ENCODE measurements at regions not wholly inside any gene's neighbourhood (a gene's known extent, or its start where the extent isn't known, plus 50 kb on each side); places are given as distances from the start of the nearest gene placed in this dataset.

GRCh38 chr17:20779521-20779920 lies 200.0 kb downstream of the CDRT15L2 start:
- no peaks in the 10 kb centered on the region for H3K79me2 ChIP-seq (ENCODE audit: control insufficient read depth, insufficient read depth, low read length)
- no peak overlapping the region for H3K4me2 ChIP-seq (ENCODE audit: insufficient read depth, low read length)
- no peak overlapping the region for H3K9ac ChIP-seq (replicated peaks; ENCODE audit: extremely low read depth, insufficient read depth, low read length)
- POLR2A ChIA-PET, result no interaction called here
- H3K27me3 ChIP-seq (ENCODE audit: control insufficient read depth in 2 of 2, insufficient read depth in 2 of 2, low read length in 2 of 2), result peaks cover 2% of the 10 kb centered on the region in 2 experiments
- intact Hi-C loops (cut with micrococcal nuclease) (no loop called here), dilution Hi-C loops (cut with MboI; ENCODE audit: extremely low pct_ligation_motif_present, low sequenced_read_pairs) (no loop called here)
- H2AFZ ChIP-seq (ENCODE audit: low read depth, low read length), result no peak overlapping the region
- no peak for FAIRE-seq
- no peak overlapping the region for H3K4me3 ChIP-seq (replicated peaks in 1 of 3; ENCODE audit: insufficient read depth in 1 of 3, low read depth in 1 of 3, low read length in 3 of 3)
- no peaks in the 10 kb centered on the region for H4K20me1 ChIP-seq (replicated peaks; ENCODE audit: control insufficient read depth, extremely low read depth, insufficient read depth, low read length)
- no peak overlapping the region for H3K27ac ChIP-seq (ENCODE audit: insufficient read depth, low read depth, low read length)
- H3K36me3 ChIP-seq (ENCODE audit: control insufficient read depth in 2 of 2, extremely low read depth in 1 of 2, insufficient read depth in 2 of 2, low read length in 2 of 2), result no peaks in the 10 kb centered on the region
- no peaks in the 10 kb centered on the region for H3K9me3 ChIP-seq (replicated peaks; ENCODE audit: control insufficient read depth, insufficient read depth, low read length)
- no peak for DNase-seq (ENCODE audit: low read depth, low spot score)
- CTCF ChIA-PET, result no interaction called here
- no peak for TF ChIP-seq FOS (IDR thresholded peaks at IDR 0.05; ENCODE audit: borderline replicate concordance, insufficient read depth, low read length)
- no peak for TF ChIP-seq CTCF (IDR thresholded peaks at IDR 0.05; ENCODE audit: extremely low read depth in 1 of 2, insufficient read depth in 1 of 2, low read depth in 1 of 2, low read length in 2 of 2)
- TF ChIP-seq JUN (IDR thresholded peaks at IDR 0.05; ENCODE audit: borderline replicate concordance, insufficient read depth, insufficient read length, low read depth), result no peak
- no peak for TF ChIP-seq EZH2 (IDR thresholded peaks at IDR 0.05; ENCODE audit: borderline replicate concordance, low read depth, low read length, severe bottlenecking)
- no peak for TF ChIP-seq POLR2A (IDR thresholded peaks at IDR 0.05; ENCODE audit: low read depth, low read length)
- no peak for TF ChIP-seq POLR2AphosphoS5 (IDR thresholded peaks at IDR 0.05; ENCODE audit: insufficient read depth, low read depth, low read length)
- TF ChIP-seq GATA2 (IDR thresholded peaks at IDR 0.05; ENCODE audit: insufficient read depth, insufficient read length, low read depth, low read length), result no peak
- H3K4me1 ChIP-seq (ENCODE audit: control insufficient read depth, extremely low read depth, insufficient read depth, low read length), result no peaks in the 10 kb centered on the region
- no peaks in the 10 kb centered on the region for H3K9me1 ChIP-seq (replicated peaks; ENCODE audit: control insufficient read depth, extremely low read depth, insufficient read depth, low read length)
- BruUV-seq (replicated peaks), result no TSS peak

GRCh38 chr17:20781260-20781659 lies 201.7 kb downstream of the CDRT15L2 start:
- Histone ChIP-seq H3K4me1 (ENCODE audit: control insufficient read depth, extremely low read depth, insufficient read depth, low read length) (no peaks in the 10 kb centered on the region), H3K4me2 (ENCODE audit: insufficient read depth, low read length) (no peak overlapping the region), H4K20me1 (replicated peaks; ENCODE audit: control insufficient read depth, extremely low read depth, insufficient read depth, low read length) (no peaks in the 10 kb centered on the region), H3K9me3 (replicated peaks; ENCODE audit: control insufficient read depth, insufficient read depth, low read length) (no peaks in the 10 kb centered on the region), H3K27me3 (ENCODE audit: control insufficient read depth in 2 of 2, insufficient read depth in 2 of 2, low read length in 2 of 2) (peaks cover 2 to 5% of the 10 kb centered on the region in 2 experiments), H3K9ac (replicated peaks; ENCODE audit: extremely low read depth, insufficient read depth, low read length) (no peak overlapping the region), H3K4me3 (replicated peaks in 1 of 3; ENCODE audit: insufficient read depth in 1 of 3, low read depth in 1 of 3, low read length in 3 of 3) (no peak overlapping the region), H3K27ac (ENCODE audit: insufficient read depth, low read depth, low read length) (no peak overlapping the region), H3K9me1 (replicated peaks; ENCODE audit: control insufficient read depth, extremely low read depth, insufficient read depth, low read length) (no peaks in the 10 kb centered on the region), H2AFZ (ENCODE audit: low read depth, low read length) (no peak overlapping the region), H3K36me3 (ENCODE audit: control insufficient read depth in 2 of 2, extremely low read depth in 1 of 2, insufficient read depth in 2 of 2, low read length in 2 of 2) (no peaks in the 10 kb centered on the region), H3K79me2 (ENCODE audit: control insufficient read depth, insufficient read depth, low read length) (no peaks in the 10 kb centered on the region)
- ChIA-PET CTCF (no interaction called here), POLR2A (no interaction called here)
- intact Hi-C loops (cut with micrococcal nuclease), result no loop called here
- no TSS peak for BruUV-seq (replicated peaks)
- DNase-seq (ENCODE audit: low read depth, low spot score) (no peak), FAIRE-seq (no peak)
- TF ChIP-seq JUN (IDR thresholded peaks at IDR 0.05; ENCODE audit: borderline replicate concordance, insufficient read depth, insufficient read length, low read depth) (no peak), POLR2AphosphoS5 (IDR thresholded peaks at IDR 0.05; ENCODE audit: insufficient read depth, low read depth, low read length) (no peak), MYC (IDR thresholded peaks at IDR 0.05; ENCODE audit: low read depth, low read length) (no peak), EZH2 (IDR thresholded peaks at IDR 0.05; ENCODE audit: borderline replicate concordance, low read depth, low read length, severe bottlenecking) (no peak), GATA2 (IDR thresholded peaks at IDR 0.05; ENCODE audit: insufficient read depth, insufficient read length, low read depth, low read length) (no peak), FOS (IDR thresholded peaks at IDR 0.05; ENCODE audit: borderline replicate concordance, insufficient read depth, low read length) (no peak), MAX (IDR thresholded peaks at IDR 0.05; ENCODE audit: insufficient read depth, insufficient read length) (no peak), POLR2A (IDR thresholded peaks at IDR 0.05; ENCODE audit: low read depth, low read length) (no peak), CTCF (IDR thresholded peaks at IDR 0.05; ENCODE audit: extremely low read depth in 1 of 2, insufficient read depth in 1 of 2, low read depth in 1 of 2, low read length in 2 of 2) (no peak)
- dilution Hi-C loops (cut with MboI; ENCODE audit: extremely low pct_ligation_motif_present, low sequenced_read_pairs), result no loop called here

Data from endothelial cell of umbilical vein (primary cell).